Fibroblast of upper back skin (primary cell): ENCODE measurements at regions not wholly inside any gene's neighbourhood (a gene's known extent, or its start where the extent isn't known, plus 50 kb on each side); places are given as distances from the start of the nearest gene placed in this dataset.

ENCODE experiments used
- DNase-seq: peaks from one replicate; pipeline ENCODE4 v3.0.0-alpha.2; 2013

GRCh38 chr2:144333143-144333555 is 186.8 kb downstream of the ZEB2 start:
- no peak for DNase-seq

- DNase-seq = peak; percentile 87
Measured at GRCh38 chr2:144332356-144333142, 187.4 kb downstream of the ZEB2 start.

- DNase-seq = no peak
Measured at GRCh38 chr2:144331674-144332355, 188.1 kb downstream of the ZEB2 start.

GRCh38 chr2:144330951-144331673 is 188.8 kb downstream of the ZEB2 start:
- no peak for DNase-seq

GRCh38 chr2:144329472-144329871 is 190.4 kb downstream of the ZEB2 start:
- DNase-seq = no peak

GRCh38 chr2:144328938-144329337 is 191.0 kb downstream of the ZEB2 start:
- no peak for DNase-seq

- no peak for DNase-seq
Measured at GRCh38 chr2:144326825-144327224, 193.1 kb downstream of the ZEB2 start.

GRCh38 chr2:144325086-144325485 is 194.8 kb downstream of the ZEB2 start:
- DNase-seq = peak; percentile 17

- no peak for DNase-seq
Measured at GRCh38 chr2:144324446-144325045, 195.4 kb downstream of the ZEB2 start.

GRCh38 chr2:144323946-144324345 is 196.0 kb downstream of the ZEB2 start:
- no peak for DNase-seq

- peak; percentile 27 for DNase-seq
Measured at GRCh38 chr2:144322379-144322778, 197.5 kb downstream of the ZEB2 start.

- DNase-seq = peak; percentile 35
Measured at GRCh38 chr2:144320491-144320890, 199.4 kb downstream of the ZEB2 start.

- DNase-seq = no peak
Measured at GRCh38 chr2:144317071-144317738, 202.7 kb downstream of the ZEB2 start.

- DNase-seq = no peak
Measured at GRCh38 chr2:144310889-144311608, 208.9 kb downstream of the ZEB2 start.

GRCh38 chr2:144310484-144310883 is 209.4 kb downstream of the ZEB2 start:
- no peak for DNase-seq

- no peak for DNase-seq
Measured at GRCh38 chr2:144307711-144308110, 212.2 kb downstream of the ZEB2 start.

- DNase-seq = no peak
Measured at GRCh38 chr2:144304202-144304601, 215.7 kb downstream of the ZEB2 start.

GRCh38 chr2:144300632-144301031 is 219.3 kb downstream of the ZEB2 start:
- DNase-seq = no peak

GRCh38 chr2:144290276-144290675 is 229.6 kb downstream of the ZEB2 start:
- no peak for DNase-seq

- peak; percentile 26 for DNase-seq
Measured at GRCh38 chr2:144288438-144288837, 231.5 kb downstream of the ZEB2 start.

- DNase-seq = no peak
Measured at GRCh38 chr2:144285324-144285723, 234.6 kb downstream of the ZEB2 start.

GRCh38 chr2:144281476-144281875 is 238.4 kb downstream of the ZEB2 start:
- DNase-seq = no peak
